ENCODE measurements at regions not wholly inside any gene's neighbourhood (a gene's known extent, or its start where the extent isn't known, plus 50 kb on each side); places are given as distances from the start of the nearest gene placed in this dataset.
"Not testable (repeated sequence)": the region's sequence is repeated elsewhere in the genome, so short reads cannot be mapped to it uniquely, and the experiment has no call there.

- Mint-ChIP-seq H3K36me3 (ENCODE audit: insufficient read depth, unreplicated experiment) (no peaks in the 10 kb centered on the region), H3K9me3 (ENCODE audit: unreplicated experiment) (no peaks in the 10 kb centered on the region), H3K4me3 (ENCODE audit: unreplicated experiment) (no peak overlapping the region), H3K27me3 (ENCODE audit: insufficient read depth, unreplicated experiment) (peaks cover 19% of the 10 kb centered on the region), H3K4me1 (ENCODE audit: low read depth, unreplicated experiment) (no peaks in the 10 kb centered on the region), H3K27ac (ENCODE audit: unreplicated experiment) (no peak overlapping the region)
- H3K9me3 ChIP-seq = no peaks in the 10 kb centered on the region
- no peaks in the 10 kb centered on the region for H3K36me3 ChIP-seq (ENCODE audit: control insufficient read depth, insufficient read depth, low read length)
- H3K4me1 ChIP-seq = no peaks in the 10 kb centered on the region
- BruUV-seq (replicated peaks) = no TSS peak
- CTCF ChIA-PET = no interaction called here
- H3K4me3 ChIP-seq (ENCODE audit: low read depth, low read length) = no peak overlapping the region
- no peak for DNase-seq
- no peak for TF ChIP-seq CTCF (IDR thresholded peaks at IDR 0.05; ENCODE audit: insufficient read depth in 1 of 2, low read depth in 1 of 2, low read length in 1 of 2, severe bottlenecking in 1 of 2, unreplicated experiment in 1 of 2)
- no peaks in the 10 kb centered on the region; the same call in 1 of the 2 replicates for H3K27me3 ChIP-seq (replicated peaks; ENCODE audit: control insufficient read depth, insufficient read depth, low read length)
- POLR2A ChIA-PET = no interaction called here
- intact Hi-C loops (cut with micrococcal nuclease; ENCODE audit: unreplicated experiment) = no loop called here
Measured at GRCh38 chr3:150128126-150128525, 157.4 kb upstream of the PFN2 start.

- H3K27me3 Mint-ChIP-seq (ENCODE audit: insufficient read depth, unreplicated experiment) = peaks cover 19% of the 10 kb centered on the region
- intact Hi-C loops (cut with micrococcal nuclease; ENCODE audit: unreplicated experiment) = no loop called here
- TF ChIP-seq CTCF (IDR thresholded peaks at IDR 0.05; ENCODE audit: insufficient read depth in 1 of 2, low read depth in 1 of 2, low read length in 1 of 2, severe bottlenecking in 1 of 2, unreplicated experiment in 1 of 2) = no peak
- BruUV-seq (replicated peaks) = no TSS peak
- H3K36me3 Mint-ChIP-seq (ENCODE audit: insufficient read depth, unreplicated experiment) = no peaks in the 10 kb centered on the region
- DNase-seq = no peak
- no peak overlapping the region for H3K27ac Mint-ChIP-seq (ENCODE audit: unreplicated experiment)
- Histone ChIP-seq H3K4me3 (ENCODE audit: low read depth, low read length) (no peak overlapping the region), H3K4me1 (no peaks in the 10 kb centered on the region), H3K9me3 (no peaks in the 10 kb centered on the region), H3K36me3 (ENCODE audit: control insufficient read depth, insufficient read depth, low read length) (no peaks in the 10 kb centered on the region), H3K27me3 (replicated peaks; ENCODE audit: control insufficient read depth, insufficient read depth, low read length) (no peaks in the 10 kb centered on the region; the same call in 1 of the 2 replicates)
- ChIA-PET CTCF (no interaction called here), POLR2A (no interaction called here)
- no peak overlapping the region for H3K4me3 Mint-ChIP-seq (ENCODE audit: unreplicated experiment)
- H3K9me3 Mint-ChIP-seq (ENCODE audit: unreplicated experiment) = no peaks in the 10 kb centered on the region
- no peaks in the 10 kb centered on the region for H3K4me1 Mint-ChIP-seq (ENCODE audit: low read depth, unreplicated experiment)
Measured at GRCh38 chr3:150127011-150127490, 156.4 kb upstream of the PFN2 start.

- peaks cover 25% of the 10 kb centered on the region for H3K27me3 Mint-ChIP-seq (ENCODE audit: insufficient read depth, unreplicated experiment)
- H3K4me1 Mint-ChIP-seq (ENCODE audit: low read depth, unreplicated experiment) = no peaks in the 10 kb centered on the region
- no peaks in the 10 kb centered on the region for H3K36me3 Mint-ChIP-seq (ENCODE audit: insufficient read depth, unreplicated experiment)
- no peak for DNase-seq
- no TSS peak for BruUV-seq (replicated peaks)
- Histone ChIP-seq H3K9me3 (no peaks in the 10 kb centered on the region), H3K4me3 (ENCODE audit: low read depth, low read length) (no peak overlapping the region), H3K36me3 (ENCODE audit: control insufficient read depth, insufficient read depth, low read length) (no peaks in the 10 kb centered on the region), H3K4me1 (no peaks in the 10 kb centered on the region), H3K27me3 (replicated peaks; ENCODE audit: control insufficient read depth, insufficient read depth, low read length) (no peaks in the 10 kb centered on the region; the same call in 1 of the 2 replicates)
- no peak overlapping the region for H3K4me3 Mint-ChIP-seq (ENCODE audit: unreplicated experiment)
- H3K9me3 Mint-ChIP-seq (ENCODE audit: unreplicated experiment) = peaks cover 8% of the 10 kb centered on the region
- CTCF ChIA-PET = no interaction called here
- POLR2A ChIA-PET = no interaction called here
- no peak overlapping the region for H3K27ac Mint-ChIP-seq (ENCODE audit: unreplicated experiment)
- no peak for TF ChIP-seq CTCF (IDR thresholded peaks at IDR 0.05; ENCODE audit: insufficient read depth in 1 of 2, low read depth in 1 of 2, low read length in 1 of 2, severe bottlenecking in 1 of 2, unreplicated experiment in 1 of 2)
- intact Hi-C loops (cut with micrococcal nuclease; ENCODE audit: unreplicated experiment) = no loop called here
Measured at GRCh38 chr3:150124142-150124541, 153.4 kb upstream of the PFN2 start.

GRCh38 chr3:150123249-150123648 is 152.6 kb upstream of the PFN2 start:
- BruUV-seq (replicated peaks); H3K4me1 ChIP-seq; DNase-seq; CTCF ChIA-PET; POLR2A ChIA-PET; H3K36me3 Mint-ChIP-seq (ENCODE audit: insufficient read depth, unreplicated experiment); intact Hi-C loops (cut with micrococcal nuclease; ENCODE audit: unreplicated experiment); H3K27me3 ChIP-seq (replicated peaks; ENCODE audit: control insufficient read depth, insufficient read depth, low read length); H3K4me3 ChIP-seq (ENCODE audit: low read depth, low read length); H3K9me3 Mint-ChIP-seq (ENCODE audit: unreplicated experiment); H3K27ac Mint-ChIP-seq (ENCODE audit: unreplicated experiment); H3K9me3 ChIP-seq; H3K36me3 ChIP-seq (ENCODE audit: control insufficient read depth, insufficient read depth, low read length); H3K4me1 Mint-ChIP-seq (ENCODE audit: low read depth, unreplicated experiment); H3K4me3 Mint-ChIP-seq (ENCODE audit: unreplicated experiment): not testable (repeated sequence)
- H3K27me3 Mint-ChIP-seq (ENCODE audit: insufficient read depth, unreplicated experiment) = peaks cover 25% of the 10 kb centered on the region
